ENCODE measurements at regions not wholly inside any gene's neighbourhood (a gene's known extent, or its start where the extent isn't known, plus 50 kb on each side); places are given as distances from the start of the nearest gene placed in this dataset.
"Not testable (repeated sequence)": the region's sequence is repeated elsewhere in the genome, so short reads cannot be mapped to it uniquely, and the experiment has no call there.

- DNase-seq: peak in 9 of 14 donors; percentile 1 to 60 (median 15)
Observed at GRCh38 chr16:59601452-59601851, 867.3 kb upstream of the GOT2 start.

- DNase-seq: peak in 4 of 14 donors; percentile 5 to 17 (median 8)
Observed at GRCh38 chr16:59597269-59597668, 863.2 kb upstream of the GOT2 start.

DNA sequence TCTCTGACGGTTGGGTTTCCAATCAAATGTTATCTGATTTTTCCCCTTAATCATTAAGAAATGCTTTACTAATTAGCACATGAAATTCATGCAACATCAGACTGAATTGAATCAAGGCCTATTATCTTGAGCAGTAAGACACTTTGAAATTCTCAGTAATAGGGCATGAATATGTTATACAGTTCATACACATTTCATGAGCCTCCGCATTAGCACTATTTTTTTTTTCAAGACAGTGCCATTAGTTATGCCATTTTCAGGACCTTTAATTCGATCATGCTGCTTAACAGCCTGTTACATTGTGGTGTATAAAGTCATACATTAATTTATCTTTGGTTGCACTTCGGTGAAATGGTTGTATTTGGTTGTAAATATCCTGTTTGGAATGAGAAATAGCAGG is 862.6 kb upstream of the GOT2 start:
- DNase-seq: no peak

DNA sequence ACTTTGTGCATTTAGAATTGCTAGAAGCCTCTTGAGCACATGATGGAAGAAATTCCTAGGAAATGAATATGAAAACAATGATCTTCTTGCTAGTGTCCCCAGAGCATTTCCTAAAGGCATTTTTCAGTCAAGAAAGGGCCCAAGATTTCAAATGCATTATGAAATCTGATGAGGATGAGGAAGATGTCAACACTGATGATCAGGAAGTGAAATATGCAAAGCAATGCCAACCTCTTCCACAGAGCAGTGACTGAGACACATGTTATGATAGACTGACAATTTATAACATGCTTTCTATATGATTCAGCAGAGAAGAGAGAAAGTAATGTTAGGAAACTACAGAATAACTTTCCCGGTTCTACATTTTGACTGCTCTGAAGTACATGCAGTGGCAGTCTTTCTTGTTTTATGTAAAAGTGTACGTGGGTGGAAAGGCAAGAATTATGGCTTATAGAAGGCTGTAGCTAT is 859.1 kb upstream of the GOT2 start:
- no peak for DNase-seq

GRCh38 chr16:59591480-59591879 is 857.4 kb upstream of the GOT2 start:
- no peak for DNase-seq

DNA sequence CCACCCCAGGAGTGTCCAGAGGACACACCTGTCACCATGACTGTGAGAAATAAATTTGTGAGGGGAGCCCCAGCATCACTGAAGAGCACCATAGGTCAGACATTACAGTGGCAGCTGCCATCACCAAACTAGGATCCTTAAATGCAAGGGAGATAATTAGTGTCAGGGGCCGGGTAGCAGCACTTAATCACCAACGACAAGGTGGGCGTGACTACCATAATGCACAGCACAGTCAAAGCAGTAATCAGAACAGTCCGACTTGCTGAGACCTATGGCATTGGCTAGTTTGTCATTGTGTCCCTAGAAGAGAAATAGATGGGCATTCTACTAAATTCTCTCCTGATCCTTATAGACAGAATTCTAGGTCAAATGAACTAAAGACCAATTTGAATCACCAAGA is 856.7 kb upstream of the GOT2 start:
- DNase-seq: no peak

DNA sequence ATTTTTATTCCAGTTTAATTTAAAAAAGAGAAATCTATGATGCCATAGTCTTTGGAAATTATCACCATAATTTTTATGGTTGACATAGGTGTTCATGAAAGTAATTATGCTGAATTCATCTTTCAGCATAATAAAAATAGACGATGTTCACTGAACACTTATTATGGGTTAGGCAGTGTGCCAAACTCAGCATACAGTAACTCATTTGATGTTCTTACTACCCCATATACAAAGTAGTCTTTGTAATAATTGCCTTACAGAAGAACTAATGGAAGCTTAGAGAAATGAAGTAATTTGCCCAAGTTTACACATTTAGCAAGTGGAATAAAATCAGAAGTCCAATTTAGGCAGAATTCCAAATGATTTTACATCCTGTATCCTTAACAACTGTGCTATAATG is 852.2 kb upstream of the GOT2 start:
- DNase-seq: no peak

DNA sequence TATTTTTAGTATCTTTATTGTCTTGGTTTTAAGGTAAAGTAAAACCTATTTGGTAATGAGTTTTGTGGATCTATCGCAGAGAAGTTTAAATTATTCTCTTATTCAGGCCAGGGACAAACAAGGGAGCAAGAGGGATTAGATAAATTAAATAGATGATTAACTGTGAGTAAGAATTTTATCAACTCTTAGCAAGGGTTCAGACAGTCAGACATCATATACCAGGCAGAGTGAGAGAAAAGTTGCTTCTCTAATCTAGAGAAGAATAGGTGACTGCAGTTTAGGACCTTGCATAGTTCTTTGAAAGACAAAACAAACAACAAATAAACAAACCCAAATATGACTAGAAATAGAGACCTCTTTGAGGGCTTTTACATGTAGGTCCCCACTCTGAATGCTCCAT is 840.2 kb upstream of the GOT2 start:
- DNase-seq: no peak

DNA sequence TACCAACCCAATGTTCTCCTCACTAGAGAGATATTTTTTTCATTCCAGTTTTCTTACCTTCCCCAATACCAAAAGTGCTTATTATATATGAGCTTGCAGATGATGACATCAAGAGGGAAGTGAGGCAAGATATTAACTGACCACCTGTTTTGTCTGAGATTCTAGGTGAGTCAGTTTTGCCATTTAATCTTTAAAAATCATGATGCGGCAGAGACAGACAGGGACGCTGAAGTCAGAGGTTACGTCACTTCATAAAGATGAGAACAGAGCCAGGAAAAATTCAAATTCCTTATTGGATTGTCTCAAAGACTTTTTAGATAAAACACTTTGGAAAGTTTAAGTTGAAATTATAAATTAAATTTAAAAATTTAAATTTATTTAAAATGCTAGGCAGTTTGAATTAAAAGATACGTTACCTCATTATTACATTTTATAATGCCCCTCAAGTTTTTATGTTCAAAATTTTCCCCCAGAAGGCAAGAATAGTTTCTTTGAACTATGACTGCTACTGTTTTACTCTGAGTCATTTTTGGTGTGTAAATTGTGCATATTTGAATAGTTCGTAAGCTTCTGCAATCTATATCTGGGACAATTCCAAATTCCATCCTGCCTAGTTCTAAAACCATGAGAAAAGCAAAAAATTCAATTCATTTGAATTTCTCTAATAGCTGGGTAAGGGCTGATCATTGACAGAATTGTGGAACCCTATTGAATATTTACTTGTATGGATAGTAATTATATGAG is 839.6 kb upstream of the GOT2 start:
- no peak for DNase-seq

GRCh38 chr16:59567496-59567895 is 833.4 kb upstream of the GOT2 start:
- no peak for DNase-seq

DNA sequence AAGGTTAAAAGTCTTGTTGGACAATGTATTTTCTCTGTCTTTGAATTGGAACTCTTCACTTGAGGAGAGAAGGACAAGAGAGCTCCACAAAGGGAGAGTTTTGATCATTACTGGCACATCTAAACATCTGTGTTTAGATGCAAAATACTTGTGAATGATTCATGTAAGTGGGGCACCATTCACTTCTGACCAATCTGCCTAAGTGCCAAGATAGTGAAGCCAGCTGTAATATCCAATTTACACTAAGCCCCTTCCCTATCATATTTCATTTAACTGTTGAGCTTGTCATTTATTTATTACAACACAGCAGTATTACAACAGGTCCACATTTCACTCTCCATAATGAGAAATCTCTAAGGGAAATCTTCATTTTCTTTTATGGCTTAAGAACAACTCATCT is 832.3 kb upstream of the GOT2 start:
- no peak for DNase-seq

DNA sequence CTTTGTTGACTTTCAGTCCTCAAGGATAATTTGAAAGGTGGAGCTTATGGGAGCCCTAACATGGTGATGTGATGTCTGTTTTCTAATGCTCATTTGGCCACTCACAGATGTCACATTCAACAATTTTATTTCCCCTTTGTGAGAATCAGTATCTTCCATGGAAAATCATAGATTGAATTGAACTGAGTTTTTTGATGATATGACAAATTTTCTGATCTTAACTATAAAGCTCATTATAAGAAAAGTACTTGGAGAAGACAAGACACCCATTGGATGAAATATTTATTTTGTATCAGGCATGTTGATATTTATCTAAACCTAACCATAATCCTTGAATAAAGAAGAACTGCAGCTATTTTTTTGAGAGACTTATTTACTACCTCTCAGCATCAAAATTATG is 824.6 kb upstream of the GOT2 start:
- DNase-seq: no peak

DNA sequence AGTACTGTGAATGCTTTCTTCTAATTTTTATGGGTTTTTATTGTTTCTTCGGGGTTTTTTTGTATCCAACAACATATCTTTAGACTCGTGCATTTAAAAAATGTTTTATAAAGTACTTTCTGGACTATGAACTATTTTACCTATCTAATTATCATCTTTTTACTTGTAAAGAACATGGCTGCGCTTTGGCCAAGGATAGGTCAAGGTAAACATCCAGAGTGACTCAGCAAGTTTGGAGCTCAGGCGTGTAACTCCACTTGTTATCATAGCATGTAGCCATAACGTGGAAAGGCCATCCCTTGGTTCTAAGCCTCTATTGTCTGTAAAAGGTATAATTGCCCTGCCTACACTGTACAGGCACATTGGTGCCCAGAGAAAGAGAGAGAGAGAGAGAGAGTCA is 818.0 kb upstream of the GOT2 start:
- DNase-seq: no peak

- DNase-seq: no peak
Observed at GRCh38 chr16:59545721-59546120, 811.6 kb upstream of the GOT2 start.

- no peak for DNase-seq
Observed at GRCh38 chr16:59543641-59544040, 809.5 kb upstream of the GOT2 start.

DNA sequence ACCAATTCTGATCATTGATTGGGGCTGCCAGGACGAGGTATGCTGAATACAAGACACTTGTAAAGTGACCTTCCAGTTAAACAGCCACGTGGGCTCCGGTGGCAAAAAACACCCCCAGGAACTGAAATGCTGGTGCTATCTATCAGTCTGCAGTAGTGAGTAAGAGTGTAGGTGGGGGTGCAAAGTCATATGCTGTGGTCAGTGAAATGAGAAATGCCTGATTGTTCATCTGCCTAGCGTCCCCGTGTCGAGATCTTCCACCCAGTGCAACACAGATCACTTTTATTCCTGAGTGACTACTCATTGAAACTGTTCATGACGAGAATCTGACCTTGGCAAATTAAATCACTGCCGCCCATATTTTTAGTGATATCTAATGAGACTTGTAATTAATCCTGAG is 806.5 kb upstream of the GOT2 start:
- DNase-seq: no peak

GRCh38 chr16:59535298-59535697 is 801.2 kb upstream of the GOT2 start:
- no peak for DNase-seq

GRCh38 chr16:59527206-59527997 is 793.3 kb upstream of the GOT2 start:
- no peak for DNase-seq

GRCh38 chr16:59522826-59523225 is 788.7 kb upstream of the GOT2 start:
- DNase-seq: no peak

GRCh38 chr16:59518721-59519120 is 784.6 kb upstream of the GOT2 start:
- not testable (repeated sequence) for DNase-seq

DNA sequence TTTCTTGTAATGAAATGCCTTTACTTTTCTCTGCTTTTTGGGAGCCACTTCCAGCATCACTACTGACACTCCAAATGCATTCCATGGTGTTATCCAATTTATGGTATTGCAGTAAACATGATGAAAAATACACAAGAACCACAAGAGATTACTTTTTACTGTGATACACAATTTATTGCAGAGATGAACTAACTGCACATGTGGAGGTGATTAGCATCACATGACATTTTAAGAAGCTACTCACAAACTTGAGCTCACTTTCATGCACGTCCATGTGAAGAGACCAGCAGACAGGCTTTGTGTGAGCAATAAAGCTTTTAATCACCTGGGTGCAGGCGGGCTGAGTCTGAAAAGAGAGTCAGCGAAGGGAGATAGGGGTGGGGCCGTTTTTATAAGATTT is 780.5 kb upstream of the GOT2 start:
- DNase-seq: no peak

DNA sequence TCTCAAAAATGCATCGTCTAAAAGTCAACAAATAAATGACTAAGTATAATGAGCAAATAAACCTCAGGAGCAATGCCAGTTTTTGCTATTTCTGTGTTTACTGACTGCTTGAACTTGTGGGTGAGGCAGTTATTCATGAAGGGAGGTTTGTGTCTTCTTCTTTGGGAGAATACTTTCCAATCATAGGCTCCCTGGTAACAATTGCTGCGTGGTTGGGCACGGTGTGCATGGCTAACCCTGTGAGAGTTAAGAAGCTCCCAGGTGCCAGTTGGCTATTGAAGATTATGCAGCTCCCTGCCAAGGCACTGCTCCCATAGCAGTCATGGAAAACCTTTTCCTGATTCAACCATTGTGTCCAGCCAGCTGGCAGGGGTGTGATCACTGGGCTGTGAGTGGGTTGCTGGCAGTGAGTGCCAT is 775.9 kb upstream of the GOT2 start:
- peak in 10 of 14 donors; percentile 15 to 74 (median 40) for DNase-seq

GRCh38 chr16:59500601-59501000 is 766.5 kb upstream of the GOT2 start:
- DNase-seq: no peak

DNA sequence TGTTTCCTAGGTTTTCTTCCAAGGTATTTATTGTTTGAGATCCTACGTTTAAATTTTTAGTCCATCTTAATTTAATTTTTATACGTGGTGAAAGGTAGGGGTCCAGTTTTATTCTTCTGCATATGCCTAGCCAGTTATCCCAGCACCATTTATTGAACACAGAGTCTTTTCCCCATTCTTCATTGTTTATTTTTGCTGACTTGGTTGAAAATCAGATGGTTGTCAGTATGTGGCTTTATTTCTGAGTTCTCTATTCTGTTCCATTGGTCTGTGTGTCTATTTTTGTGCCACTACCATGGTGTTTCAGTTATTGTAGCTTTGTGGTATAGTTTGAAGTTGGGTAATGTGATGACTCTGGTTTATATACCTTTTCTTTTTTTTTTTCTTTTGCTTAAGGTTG is 753.0 kb upstream of the GOT2 start:
- no peak for DNase-seq
